GM23338 (cell line): ENCODE measurements at regions not wholly inside any gene's neighbourhood (a gene's known extent, or its start where the extent isn't known, plus 50 kb on each side); places are given as distances from the start of the nearest gene placed in this dataset.

Experiments
- EZH2 ChIP-seq: fragments of 200-600 bp; sonication (generic); IDR thresholded peaks from one replicate; pipeline ENCODE4 v1.8.0; 2017; ENCODE audit warnings: antibody characterized with exemption, mild to moderate bottlenecking, low read depth; ENCODE audit not compliant: unreplicated experiment
- POLR2AphosphoS5 ChIP-seq: IDR thresholded peaks from 2 replicates; pipeline ENCODE4 v1.6.1; 2016; ENCODE audit warnings: antibody characterized with exemption, low read depth
- TF ChIP-seq, protein P1 (sequence below), 2 experiments: fragments of 200-600 bp in 1 of 2; sonication (generic) in 1 of 2; conservative IDR thresholded peaks; 2 replicates each; pipeline versions ENCODE4 v1.5.1 to v1.6.1; 2016 to 2017; ENCODE audit warnings: antibody characterized with exemption in 2 of 2, low read depth in 2 of 2, mild to moderate bottlenecking in 2 of 2, moderate library complexity in 1 of 2

DNA sequence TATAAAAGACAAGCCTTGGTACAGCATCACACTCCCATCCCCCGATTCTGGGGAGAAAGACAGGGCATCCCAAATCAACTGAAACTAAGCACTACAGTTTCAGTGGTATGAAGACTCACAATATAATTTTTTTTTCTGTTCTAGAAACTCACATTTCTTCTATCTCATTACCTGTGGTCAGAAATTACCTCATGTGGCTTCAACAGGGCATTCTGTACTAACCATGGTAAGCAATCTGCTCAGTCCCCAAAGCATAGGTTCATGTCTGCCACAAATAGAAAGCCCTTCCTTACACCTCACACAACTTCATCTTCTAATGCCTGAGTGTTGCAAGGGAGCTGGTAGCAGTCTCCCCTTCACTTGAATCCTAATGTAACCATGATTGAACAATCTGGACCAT lies 147.4 kb upstream of the POU2AF2 start:
- TF ChIP-seq, protein P1, sequence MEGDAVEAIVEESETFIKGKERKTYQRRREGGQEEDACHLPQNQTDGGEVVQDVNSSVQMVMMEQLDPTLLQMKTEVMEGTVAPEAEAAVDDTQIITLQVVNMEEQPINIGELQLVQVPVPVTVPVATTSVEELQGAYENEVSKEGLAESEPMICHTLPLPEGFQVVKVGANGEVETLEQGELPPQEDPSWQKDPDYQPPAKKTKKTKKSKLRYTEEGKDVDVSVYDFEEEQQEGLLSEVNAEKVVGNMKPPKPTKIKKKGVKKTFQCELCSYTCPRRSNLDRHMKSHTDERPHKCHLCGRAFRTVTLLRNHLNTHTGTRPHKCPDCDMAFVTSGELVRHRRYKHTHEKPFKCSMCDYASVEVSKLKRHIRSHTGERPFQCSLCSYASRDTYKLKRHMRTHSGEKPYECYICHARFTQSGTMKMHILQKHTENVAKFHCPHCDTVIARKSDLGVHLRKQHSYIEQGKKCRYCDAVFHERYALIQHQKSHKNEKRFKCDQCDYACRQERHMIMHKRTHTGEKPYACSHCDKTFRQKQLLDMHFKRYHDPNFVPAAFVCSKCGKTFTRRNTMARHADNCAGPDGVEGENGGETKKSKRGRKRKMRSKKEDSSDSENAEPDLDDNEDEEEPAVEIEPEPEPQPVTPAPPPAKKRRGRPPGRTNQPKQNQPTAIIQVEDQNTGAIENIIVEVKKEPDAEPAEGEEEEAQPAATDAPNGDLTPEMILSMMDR (conservative IDR thresholded peaks at IDR 0.05; ENCODE audit: low read depth in 2 of 2), result no peak
- TF ChIP-seq POLR2AphosphoS5 (no peak), EZH2 (no peak)
